Body of pancreas (tissue), 4 donors: ENCODE measurements at regions not wholly inside any gene's neighbourhood (a gene's known extent, or its start where the extent isn't known, plus 50 kb on each side); places are given as distances from the start of the nearest gene placed in this dataset.

Experiments
- POLR2A ChIP-seq, 3 donors: fragments of 450-650 bp; IDR thresholded peaks; one replicate each; pipeline ENCODE4 v1.6.1; 2016; ENCODE audit warnings: antibody characterized with exemption in 3 of 3, mild to moderate bottlenecking in 2 of 3
- TF ChIP-seq, protein P1 (sequence below), 7 experiments: fragments of 450-650 bp in 4 of 7; fragments of 200-600 bp in 3 of 7; sonication (generic) in 3 of 7; IDR thresholded peaks; one replicate each; pipeline ENCODE4 v1.5.1; 2016 to 2019; ENCODE audit warnings: antibody characterized with exemption in 7 of 7

DNA sequence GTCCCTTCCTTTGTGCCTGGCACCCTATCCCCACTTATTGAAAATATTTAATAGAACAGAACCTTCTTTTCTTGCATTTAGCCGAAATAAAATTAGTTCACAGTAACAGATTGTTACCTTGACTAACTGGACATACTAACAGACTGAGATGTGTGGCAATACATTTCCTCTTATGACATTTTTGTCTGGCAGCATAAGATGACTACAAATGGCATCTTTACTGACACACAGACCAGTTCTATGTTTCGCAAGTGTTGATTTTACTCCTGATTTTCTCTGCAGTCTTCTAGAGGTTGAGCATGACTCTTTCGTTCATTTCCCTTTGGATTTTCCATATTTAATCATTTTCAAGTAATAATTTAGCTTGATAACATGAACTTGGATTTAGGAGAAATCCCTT lies 474.6 kb downstream of the CBLN4 start:
- TF ChIP-seq POLR2A (IDR thresholded peaks at IDR 0.05) = no peak
- TF ChIP-seq, protein P1, sequence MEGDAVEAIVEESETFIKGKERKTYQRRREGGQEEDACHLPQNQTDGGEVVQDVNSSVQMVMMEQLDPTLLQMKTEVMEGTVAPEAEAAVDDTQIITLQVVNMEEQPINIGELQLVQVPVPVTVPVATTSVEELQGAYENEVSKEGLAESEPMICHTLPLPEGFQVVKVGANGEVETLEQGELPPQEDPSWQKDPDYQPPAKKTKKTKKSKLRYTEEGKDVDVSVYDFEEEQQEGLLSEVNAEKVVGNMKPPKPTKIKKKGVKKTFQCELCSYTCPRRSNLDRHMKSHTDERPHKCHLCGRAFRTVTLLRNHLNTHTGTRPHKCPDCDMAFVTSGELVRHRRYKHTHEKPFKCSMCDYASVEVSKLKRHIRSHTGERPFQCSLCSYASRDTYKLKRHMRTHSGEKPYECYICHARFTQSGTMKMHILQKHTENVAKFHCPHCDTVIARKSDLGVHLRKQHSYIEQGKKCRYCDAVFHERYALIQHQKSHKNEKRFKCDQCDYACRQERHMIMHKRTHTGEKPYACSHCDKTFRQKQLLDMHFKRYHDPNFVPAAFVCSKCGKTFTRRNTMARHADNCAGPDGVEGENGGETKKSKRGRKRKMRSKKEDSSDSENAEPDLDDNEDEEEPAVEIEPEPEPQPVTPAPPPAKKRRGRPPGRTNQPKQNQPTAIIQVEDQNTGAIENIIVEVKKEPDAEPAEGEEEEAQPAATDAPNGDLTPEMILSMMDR (IDR thresholded peaks at IDR 0.05) = no peak
